RCC 7860 (cell line): ENCODE measurements at regions not wholly inside any gene's neighbourhood (a gene's known extent, or its start where the extent isn't known, plus 50 kb on each side); places are given as distances from the start of the nearest gene placed in this dataset.

Experiments
- DNase-seq: peaks from one replicate; pipeline ENCODE4 v3.0.0-alpha.2; 2015; ENCODE audit warnings: low spot score
- FAIRE-seq: peaks from 2 replicates; lab custom pipeline; 2012; peaks lifted over from hg19 to GRCh38; lab: Jason Lieb, UNC

DNA sequence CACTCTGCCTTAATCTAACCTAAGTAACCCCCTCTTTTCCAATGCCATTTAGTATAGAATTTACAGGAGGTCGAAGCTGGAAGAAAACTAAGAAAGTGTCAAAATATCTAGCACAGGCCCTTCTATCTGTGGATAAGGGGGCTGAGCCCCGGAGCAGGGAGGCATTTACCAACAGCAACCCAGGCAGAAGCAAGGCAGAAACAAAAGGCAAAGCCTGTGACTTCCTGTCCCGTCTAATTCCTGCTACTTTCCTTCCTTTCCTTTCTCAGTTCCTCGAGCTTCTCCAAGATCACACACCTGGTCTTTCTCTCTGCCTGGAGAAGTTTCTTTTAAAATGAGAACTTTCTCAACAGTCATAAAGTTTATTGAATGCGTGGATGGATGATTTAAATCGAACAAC, 146.0 kb downstream of the FOXA2 start:
- no peak for FAIRE-seq

DNA sequence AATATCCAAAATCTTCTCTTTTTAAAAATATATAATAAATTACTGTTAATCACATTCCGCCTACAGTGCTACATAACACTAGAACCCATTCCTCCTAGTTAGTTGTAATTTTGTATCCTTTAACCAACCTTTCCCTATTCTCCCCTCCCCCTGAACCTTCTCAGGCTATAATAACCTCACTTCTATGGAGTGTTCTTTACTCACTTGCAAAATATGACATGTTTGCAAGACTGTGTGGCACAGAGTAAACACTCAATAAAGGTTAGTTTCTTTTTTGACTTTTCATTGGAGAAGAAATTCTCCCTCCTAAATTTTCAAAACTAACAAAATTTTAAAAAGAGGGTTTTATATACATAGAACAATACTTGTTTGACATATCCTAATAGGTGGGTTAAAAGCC, 147.0 kb downstream of the FOXA2 start:
- no peak for FAIRE-seq
- no peak for DNase-seq

More for the DNA sequence above, 146.0 kb downstream of the FOXA2 start:
- no peak for DNase-seq

DNA sequence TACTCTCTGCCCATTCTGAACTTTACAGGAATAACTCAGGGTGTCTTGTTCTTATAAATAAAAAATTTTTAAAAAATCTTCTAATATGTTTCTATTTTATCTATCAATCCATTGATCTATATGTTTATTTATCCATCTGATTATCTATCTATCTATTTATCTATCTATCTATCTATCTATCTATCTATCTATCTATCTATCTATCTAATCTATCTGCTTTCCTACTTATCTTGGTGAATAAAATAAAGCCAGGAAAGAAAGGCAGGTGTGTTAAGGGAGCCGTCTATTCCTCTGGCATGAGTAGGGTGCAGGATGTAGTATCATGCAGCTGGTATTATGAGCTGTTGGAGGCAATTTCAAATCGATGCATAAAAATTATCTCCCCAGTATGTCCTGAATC, 153.0 kb downstream of the FOXA2 start:
- DNase-seq (no peak), FAIRE-seq (no peak)

DNA sequence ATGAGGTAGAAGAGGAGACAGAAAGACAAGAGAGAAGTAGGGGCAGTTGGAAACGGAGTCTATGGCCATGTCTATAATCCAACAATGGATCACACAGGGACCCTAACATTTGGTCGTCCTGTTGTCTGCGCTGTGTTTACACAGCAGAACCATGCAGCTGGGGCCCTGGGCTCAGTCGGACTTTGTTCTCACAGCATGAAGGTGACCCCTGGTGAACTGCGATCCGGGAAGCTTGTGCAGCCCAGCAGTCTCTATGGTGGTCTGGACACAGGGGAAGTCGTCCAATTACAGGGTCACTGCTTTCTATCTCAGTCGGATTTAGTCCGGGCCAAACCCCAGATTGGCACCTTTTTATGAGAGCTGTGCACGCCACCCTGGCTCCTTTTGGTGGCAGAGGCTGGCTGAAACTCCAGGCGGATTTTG, 153.6 kb downstream of the FOXA2 start:
- FAIRE-seq (no peak), DNase-seq (no peak)

DNA sequence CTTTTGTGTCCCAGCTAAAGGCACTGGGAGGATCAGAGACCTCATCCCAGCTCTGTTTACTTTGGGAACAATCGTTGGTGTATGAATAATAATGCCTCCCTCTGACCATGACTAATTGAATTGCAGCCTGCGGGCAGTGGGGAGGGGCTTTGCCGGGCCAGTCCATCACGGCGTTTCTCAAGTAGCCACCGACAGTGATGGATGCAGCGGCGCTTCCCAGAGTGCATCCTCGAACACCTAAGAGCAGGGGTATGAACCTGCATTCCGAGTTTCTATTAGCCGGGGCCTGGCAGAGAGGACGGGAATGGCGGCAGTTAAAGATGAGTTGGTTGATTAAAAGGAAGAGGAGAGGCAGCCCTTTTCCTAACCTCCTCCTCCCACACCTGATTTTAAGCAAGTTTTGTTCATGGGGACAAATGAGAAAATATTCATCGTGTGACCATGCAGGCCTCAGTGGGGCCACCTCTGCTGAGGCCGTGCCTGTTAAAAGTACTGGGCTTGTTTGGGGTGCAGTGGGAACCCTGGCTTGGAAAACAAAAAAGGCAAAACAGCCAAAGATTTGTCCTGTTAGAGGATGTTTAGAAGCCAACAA, 154.1 kb downstream of the FOXA2 start:
- FAIRE-seq = no peak

DNA sequence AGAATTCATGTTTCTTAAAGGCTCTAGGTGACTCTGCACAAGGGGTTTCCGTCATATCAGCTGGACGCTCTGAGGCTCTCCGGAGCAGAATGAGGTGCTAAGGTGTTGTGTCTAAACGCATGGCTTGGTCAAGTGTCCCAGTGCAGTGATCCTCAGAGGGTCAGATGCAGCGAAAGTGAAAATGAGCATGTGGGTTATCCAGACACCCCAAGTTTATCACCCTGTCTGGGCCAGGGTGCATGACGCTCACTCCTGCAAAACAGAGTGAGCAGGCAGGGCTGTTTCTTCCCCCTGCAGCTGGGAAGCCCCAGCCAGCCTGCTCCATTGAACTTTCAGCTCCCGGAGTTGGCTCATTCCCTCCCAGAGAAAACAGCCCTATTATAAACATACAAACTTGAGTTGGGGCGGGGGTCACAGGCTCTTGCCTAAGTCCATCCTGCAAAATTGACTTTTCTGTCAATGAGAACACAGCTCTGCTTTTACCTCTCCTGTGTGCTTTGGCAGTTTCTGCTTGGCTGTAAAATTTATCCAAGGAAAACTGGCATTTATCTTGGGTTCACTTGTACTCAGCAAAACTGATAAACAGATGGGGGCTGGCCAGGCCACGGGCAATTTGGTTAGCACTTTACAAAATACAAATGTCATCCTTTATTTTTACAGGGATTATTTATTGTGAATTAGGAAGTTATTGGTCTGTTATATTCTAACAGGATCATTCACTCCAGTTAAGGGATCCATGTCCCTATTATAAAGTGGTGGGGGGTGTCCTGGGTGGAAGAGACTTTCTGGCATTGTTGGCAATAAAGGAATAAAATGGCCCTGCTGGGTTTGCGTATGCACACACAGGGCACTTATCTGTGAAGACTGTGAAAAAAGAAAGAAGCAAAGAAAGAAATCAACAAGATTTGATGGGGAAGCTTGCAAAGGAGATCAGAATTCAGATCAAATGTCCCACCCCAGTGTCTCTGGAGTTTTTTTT, 154.9 kb downstream of the FOXA2 start:
- DNase-seq (no peak), FAIRE-seq (no peak)

More for the DNA sequence above, 154.1 kb downstream of the FOXA2 start:
- DNase-seq = no peak

DNA sequence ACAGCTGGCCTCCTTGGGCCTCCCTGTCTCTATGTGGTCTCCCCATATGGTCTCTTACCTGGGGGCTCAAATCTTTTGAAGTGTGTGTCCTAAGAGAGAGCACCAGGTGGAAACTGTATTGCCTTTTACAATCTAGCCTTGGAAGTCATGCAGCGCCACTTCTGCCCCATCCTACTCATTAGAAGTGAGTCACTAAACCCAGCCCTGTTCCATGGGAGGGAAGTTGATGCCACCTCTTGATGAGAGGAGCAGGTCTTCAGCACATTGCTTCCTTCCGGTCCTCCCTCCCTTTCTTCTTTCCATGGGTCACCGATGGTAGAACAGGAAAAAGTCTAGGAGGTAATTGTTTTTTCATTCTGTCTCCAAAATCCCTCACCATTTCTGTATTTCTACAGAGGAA, 156.3 kb downstream of the FOXA2 start:
- DNase-seq = no peak
- no peak for FAIRE-seq

DNA sequence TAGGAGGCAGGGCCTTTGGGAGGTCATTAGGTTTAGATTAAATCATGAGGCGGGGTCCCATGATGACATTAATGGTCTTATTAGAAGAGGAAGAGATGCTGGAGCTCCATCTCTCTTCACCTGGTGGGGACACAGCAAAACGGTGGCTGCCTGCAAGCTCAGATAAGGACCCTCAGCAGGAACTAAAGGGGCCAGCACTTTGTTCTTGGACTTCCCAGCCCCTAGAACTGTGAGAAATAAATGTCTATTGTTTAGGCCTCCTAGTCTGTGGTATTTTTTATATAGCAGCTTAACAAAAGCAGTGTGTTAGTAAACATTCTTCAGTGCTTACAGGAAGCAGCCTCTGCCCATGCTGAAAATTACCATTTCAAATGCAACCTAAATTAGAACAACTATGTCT, 157.6 kb downstream of the FOXA2 start:
- DNase-seq (no peak), FAIRE-seq (no peak)

DNA sequence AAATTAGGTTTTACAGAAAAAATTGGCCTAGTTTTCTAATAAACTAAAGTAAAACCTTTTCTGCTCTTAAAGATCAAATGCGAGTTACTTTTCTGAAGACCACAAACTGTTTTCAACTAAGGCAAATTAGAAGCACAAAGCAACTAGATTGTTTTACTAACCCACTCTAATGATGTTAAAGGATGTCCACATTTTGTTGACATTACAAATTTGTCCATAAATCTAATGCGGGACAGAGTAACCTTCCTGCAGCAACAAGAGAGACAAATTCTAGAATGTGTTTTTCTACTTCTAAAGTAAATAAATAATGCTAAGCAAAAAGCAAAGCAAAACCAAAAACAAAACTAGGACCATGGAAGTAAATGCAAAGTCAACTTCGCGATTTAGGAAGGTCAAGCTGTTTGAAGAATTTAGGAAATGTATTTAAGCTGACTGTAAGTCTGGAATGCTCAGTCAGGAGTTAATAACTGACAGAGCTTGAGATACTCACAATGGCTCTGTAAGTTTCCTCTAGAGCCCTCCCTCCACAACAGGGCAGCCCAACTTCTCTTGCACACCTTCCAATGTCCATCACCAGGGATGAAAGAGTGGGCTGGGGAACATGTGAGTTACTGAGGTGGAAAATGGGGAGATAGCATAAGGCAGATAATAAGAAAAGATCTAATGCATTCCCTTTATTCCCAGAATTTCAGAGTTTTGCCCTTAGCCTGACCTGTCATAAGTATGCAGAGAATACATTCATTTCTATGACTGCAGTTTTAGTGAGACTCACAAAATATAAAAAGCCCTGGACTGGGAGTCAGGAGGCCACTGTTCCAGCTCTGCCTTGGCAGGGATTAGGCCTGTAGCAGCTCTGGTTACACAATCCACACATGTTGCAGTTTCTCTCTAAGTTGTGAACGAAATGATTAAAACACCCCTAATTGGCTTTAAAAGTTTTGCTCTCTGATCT, 158.8 kb downstream of the FOXA2 start:
- FAIRE-seq (peak; percentile 91), DNase-seq (peak; percentile 63)

DNA sequence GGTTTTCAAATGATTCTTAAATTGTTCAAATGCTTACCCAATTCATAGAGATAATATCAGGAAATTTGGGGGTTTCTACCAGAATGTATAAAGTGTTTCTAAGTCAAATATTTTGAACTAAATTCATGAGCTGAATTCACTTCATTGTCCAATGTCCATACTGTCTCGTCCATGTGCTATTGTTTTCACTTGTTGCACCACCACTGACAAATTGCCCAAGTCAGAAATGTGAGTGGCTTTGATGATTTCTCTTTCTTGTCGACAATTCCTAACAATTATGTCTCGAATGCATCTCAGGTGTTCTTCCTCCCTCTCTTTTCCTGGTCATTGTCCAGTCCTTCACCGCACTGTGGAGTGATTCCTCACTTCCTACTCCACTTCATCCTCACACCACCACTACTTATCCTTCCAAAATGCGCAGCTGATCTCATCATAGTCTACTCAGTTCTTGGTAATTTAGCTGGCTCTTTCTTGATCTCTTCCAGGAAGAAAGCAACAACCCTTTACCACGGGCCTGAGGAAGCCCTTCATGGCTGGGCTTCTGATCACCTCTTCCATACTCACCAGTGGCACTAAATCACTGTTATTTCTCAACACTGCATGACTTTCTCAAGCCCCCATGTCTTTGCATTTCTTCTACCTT, 161.1 kb downstream of the FOXA2 start:
- FAIRE-seq (no peak), DNase-seq (no peak)

DNA sequence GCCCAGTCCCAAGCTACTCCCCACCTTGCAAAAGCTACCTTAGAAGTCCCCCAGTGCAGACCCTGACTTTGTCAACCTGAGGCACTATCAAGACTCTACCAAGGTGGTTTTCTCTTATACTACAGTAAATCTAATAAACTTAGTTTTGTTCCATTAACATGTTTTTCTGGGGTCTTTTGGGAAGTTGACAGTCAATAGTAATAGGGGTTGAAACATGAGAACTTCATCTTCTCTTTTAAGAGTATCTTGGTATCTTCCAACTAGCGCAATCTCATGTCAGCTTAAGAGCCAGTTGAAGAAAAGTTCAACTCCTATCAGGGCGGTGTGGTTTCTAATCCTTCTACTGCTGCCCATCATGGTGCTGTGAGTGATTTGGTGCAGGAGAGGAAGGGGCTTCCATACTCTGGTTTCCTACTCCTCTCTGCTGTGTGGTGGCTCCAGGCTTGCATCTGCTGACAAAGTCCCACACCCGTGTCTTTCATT, 164.2 kb downstream of the FOXA2 start:
- DNase-seq (no peak), FAIRE-seq (no peak)

DNA sequence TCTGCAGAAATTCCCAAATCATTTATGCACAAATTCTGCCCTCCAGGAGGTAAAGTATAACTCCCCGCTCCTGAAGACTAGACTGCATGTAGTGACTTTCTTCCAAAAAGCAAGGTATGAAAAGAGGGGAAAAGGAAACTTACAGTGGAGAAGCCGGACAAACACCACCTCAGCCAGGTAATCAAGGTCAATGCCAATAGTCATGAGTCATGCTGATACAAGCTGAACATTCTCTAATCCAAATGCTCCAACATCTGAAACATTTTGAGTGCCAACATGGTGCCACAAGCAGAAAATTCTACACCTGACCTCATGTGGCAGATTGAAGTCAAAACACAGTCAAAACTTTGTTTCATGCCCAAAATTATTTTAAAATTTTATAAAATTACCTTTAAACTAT, 165.6 kb downstream of the FOXA2 start:
- no peak for FAIRE-seq
- DNase-seq = no peak

DNA sequence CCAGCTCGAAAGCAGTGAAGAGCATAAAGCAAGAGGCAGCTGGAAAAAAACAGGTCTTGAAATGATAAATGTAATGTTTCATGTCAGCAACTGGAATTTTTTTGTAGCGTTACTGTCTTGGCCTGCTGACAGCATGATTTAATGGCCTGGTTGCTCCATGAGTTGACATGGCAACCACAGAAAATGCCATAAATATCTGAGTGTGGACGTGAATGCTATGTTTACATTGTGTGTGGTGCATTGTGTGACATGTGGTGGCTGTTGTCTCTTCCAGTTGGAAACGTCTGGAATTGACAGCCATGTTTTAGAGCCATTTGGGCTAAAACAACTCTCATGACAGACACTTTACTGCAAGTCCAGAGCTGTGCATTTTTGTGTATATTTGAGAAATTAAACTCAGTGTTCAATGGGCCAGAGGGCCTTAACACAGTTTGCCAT, 170.0 kb downstream of the FOXA2 start:
- DNase-seq (peak; percentile 83), FAIRE-seq (peak; percentile 75)

DNA sequence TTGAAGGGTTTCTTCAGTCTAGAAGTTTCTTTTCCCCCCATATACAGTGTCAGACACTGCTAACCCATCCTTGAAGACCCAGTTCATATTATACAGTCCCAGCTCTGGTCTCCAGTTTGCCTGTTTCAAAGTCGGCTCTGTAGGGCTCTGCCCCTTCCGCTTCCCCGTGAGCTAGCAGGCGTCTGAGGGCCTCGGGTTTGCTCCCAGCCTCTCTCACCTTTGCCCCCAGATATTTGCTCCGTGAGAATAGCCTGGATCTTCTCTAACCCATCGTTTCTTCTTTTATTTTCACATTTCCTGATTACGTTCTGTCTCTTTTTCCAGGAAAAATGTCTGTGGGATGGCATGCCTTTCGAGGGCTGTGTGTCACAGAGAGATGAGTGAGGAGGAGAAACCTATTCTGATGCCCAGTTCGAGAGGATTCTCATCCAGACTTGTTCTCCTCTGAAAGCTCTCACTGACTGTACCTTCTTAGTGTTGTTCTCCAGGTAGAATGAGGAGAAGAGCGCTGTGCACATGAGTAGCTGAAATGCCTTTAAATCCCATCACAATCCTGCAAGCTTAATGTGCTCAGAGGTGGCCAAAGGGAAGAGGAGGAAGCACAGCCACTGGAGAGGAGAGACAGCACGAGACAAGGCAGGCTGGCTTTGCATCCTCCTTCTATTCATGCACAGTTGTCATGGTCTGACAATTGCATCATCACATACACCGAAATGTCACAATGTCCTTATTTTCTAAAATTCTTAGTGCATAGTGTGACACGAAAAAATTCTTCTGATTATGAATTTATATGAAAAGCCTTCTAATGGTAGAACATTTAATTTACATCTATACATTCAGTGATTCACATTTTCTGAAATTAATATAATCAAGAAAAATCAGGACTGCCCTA, 171.1 kb downstream of the FOXA2 start:
- FAIRE-seq (no peak), DNase-seq (no peak)

DNA sequence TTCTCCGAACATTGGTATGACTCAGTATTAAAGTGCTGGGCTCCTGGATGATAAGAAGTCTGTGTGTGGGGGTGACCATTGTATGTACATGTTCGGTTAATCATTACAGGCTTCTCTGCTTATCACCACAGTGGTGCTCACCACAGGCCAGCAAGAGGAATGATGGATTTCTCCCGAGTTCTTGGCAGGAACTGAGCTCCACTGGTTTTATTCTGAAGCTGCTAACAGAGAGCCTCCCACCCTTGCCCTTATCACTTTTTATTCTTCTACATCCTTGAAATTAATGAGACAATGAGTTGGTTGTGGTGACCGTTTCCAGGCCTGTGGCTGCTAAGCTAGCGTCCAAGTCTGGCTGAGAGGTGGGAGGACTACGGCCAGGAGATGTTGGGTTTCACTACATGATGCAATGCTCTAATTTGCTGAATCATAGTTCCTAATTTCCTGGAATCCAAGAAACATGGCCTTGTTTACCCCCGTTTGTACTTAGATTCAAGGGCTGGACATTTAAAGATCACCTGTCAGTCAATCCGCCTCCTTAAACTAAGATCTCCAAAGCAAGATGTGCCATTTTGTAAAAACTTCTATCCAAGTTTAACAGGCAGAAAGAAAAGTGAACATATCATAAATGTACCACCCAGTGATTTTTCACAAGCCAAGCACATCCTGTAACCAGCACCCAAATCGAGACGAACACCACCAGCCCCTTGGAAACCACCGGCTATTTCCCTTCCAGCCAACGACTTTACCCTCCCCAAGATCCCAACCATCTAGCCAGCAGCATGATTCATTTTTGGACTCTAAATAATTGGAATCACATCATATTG, 172.5 kb downstream of the FOXA2 start:
- DNase-seq (peak; percentile 99), FAIRE-seq (peak; percentile 99)

DNA sequence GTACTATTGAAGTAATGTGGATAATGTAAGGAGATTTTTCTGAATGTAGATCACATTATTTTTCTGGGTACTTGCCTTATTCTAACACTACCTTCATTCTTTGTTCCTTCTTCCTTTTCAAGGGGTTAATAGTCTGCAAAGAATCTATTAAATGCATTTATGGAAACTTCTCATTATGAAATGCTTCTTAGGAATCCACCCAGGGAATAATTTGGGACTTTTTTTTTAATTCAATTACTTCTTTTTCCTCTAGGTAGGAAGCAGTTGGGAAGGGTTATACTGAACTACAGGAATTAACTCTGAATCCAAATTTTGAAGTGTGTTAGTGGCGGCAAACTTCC, 173.1 kb downstream of the FOXA2 start:
- FAIRE-seq = no peak
- no peak for DNase-seq

DNA sequence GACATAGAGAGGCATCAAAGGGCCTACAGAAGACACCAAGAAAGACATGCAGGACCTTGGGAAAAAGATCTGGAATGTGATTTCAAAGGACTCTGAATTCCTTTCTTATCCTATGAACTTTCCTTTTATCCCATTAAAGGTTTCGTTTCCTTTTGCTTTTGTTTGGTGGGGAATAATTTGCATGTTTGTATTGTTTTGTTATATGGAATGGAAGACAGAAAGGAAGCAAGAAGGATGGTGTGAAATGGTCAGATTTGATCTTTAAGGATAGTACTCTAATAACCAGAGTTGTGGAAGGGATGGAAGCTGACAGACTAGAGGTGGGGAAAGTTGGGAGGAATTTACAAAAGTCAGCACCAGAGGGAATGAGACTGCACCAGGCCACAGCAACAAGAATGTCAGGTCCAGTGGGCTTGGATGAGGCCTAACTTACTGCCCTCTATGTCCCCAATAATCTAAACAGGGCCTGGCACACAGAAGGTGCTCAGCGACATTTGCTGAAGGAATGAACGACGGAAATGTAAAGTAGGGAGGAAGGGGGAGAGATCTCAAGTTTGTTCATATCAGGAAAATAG, 173.7 kb downstream of the FOXA2 start:
- no peak for DNase-seq
- no peak for FAIRE-seq
